ENCODE measurements at regions not wholly inside any gene's neighbourhood (a gene's known extent, or its start where the extent isn't known, plus 50 kb on each side); places are given as distances from the start of the nearest gene placed in this dataset.

GRCh38 chr5:125584140-125584520 is 837.7 kb upstream of the ZNF608 start:
- no peak for DNase-seq

- DNase-seq: no peak
Observed at GRCh38 chr5:125587631-125588030, 835.6 kb upstream of the GRAMD2B start.

DNA sequence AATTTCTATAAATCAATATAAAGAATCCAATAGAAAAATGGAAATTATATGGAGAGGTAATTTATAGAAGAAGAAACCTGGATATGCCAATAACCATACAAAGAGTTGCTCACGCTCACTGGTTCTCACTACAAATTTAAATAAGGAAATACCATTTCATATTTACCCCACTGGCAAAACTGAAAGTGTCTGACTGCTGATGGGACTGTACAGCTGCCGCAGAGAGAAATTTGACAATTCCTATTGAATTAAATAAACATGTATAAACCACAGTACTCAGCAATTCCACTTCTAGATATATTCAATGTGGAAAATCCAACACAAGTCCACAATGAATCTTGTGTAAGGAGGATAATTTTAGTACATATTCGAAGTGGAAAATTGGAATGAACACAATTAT is 830.4 kb upstream of the GRAMD2B start:
- DNase-seq: no peak

DNA sequence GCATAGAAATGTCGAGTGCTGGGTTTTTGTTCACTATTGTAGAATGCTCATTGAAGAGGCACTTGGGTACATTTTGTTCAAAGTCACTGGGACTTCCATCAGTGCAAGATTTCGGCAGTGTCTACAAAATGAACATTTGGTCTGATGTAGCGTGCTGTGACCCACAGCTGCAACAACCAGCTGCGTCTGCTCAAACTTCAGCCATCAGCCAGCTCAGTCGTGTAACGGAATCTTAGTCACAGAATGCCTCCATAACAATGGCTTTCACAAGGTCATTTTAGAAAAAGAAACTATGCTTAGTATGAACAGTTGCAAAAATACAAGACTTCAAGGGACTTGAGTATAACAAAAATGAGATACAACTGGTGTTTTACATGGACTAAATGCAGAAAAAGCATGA is 828.1 kb upstream of the GRAMD2B start:
- DNase-seq: no peak

DNA sequence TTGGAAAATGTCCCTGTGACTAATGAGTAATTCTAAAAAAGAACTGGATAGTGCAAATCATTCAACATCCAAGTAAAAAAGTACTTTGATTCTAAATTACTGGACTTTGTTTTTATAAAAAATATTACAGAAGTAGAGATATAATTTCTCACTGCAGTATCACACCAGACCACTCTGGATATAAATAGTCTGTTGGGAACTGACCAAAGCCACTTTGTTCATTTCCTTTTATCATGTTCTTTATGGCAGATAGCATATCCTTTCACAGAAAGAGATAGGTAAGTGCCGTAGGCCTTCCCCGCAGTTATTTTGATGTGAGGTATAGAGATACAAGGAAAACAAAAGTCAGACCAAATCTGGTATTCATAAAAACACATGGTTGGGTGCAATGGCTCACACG is 827.4 kb upstream of the GRAMD2B start:
- DNase-seq: no peak

DNA sequence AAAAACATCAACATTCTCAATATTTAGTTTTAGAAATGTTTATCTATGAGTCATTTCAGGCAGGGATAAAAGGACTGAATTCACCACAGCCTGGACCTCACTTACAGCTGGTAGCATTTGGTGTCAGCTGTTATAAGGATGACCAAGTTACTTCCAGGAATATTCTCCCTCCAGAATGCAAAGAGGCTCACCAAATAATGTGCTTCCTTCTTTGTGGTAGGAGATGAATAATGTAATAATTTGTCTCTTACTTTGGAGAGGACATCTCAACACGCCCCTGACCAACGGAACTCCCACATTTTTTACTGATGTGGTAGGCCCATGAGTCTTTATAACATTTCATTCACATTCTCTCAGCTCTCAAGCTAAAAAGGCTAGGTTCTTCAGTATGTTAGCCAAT is 825.9 kb upstream of the GRAMD2B start:
- peak; percentile 33 for DNase-seq

GRCh38 chr5:125600559-125600958 is 822.6 kb upstream of the GRAMD2B start:
- no peak for DNase-seq

DNA sequence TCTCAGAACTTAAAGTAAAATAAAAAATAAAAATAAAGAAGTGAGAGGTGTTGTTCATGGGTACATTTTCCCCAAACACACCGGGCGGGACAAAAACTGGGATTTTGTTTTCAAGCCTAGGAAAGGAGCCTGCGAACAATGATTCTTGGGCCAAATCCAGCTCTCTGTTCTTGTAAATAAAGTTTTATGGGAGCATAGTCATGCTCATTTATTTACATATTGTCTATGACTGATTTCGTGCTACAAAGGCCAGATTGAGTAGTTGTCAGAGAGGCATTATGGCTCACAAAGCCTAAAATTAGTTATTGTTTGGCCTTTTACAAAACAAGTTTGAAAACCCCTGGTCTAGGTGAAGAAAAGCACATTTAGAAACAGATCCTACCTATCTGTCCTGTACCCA is 821.0 kb upstream of the GRAMD2B start:
- no peak for DNase-seq

GRCh38 chr5:125603321-125603720 is 819.9 kb upstream of the GRAMD2B start:
- DNase-seq: no peak

GRCh38 chr5:125604104-125604503 is 819.1 kb upstream of the GRAMD2B start:
- DNase-seq: no peak

GRCh38 chr5:125607018-125607417 is 816.2 kb upstream of the GRAMD2B start:
- DNase-seq: no peak

- peak; percentile 11 for DNase-seq
Observed at GRCh38 chr5:125609011-125609410, 814.2 kb upstream of the GRAMD2B start.

- DNase-seq: no peak
Observed at GRCh38 chr5:125610892-125611291, 812.3 kb upstream of the GRAMD2B start.

DNA sequence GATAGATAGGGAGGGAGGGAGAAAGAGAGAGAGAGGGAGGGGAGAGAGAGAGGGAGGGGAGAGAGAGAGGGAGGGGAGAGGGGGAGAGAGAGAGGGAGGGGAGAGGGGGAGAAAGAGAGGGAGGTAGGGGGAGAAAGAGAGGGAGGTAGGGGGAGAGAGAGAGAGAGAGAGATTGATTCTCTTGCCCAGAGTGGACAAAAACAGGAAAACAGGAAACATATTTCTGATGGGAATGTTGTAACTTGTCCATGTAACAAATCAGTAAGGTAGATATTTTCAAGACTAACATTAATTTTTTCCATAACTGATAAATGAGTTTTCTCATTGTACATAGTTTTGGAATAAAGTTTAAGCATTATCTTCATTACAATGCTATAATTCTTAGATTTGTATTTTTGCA is 811.7 kb upstream of the GRAMD2B start:
- no peak for DNase-seq

DNA sequence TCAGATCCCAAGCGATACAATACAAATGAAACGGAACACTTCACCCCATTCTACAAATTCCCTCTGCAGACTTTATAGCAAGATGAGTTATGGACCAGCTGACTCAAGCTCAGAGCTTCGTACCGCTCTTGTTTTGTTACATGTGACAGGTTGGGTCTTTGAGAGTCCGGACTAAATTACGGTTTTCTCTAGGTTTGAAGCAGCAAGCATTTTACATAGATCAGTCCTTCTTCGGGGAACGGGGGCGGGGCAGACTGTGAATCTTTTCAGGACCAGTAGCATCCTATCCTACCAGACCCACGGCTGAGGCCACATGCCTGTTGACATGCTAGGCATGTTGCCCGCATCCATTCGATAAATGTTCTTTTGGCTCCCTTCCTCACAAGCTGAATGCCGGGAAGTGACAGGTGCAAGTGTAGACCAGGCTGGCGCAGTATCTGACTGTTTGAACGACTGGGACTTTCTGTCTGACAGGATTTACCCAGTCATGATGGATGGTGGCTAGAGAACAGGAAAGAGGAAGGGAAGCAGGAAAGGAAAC is 811.0 kb upstream of the GRAMD2B start:
- DNase-seq: peak; percentile 68

GRCh38 chr5:125612776-125613175 is 810.4 kb upstream of the GRAMD2B start:
- no peak for DNase-seq

- DNase-seq: no peak
Observed at GRCh38 chr5:125630237-125630636, 793.0 kb upstream of the GRAMD2B start.

GRCh38 chr5:125633523-125633922 is 789.7 kb upstream of the GRAMD2B start:
- DNase-seq: no peak

GRCh38 chr5:125634216-125634835 is 788.9 kb upstream of the GRAMD2B start:
- DNase-seq: peak; percentile 45

- no peak for DNase-seq
Observed at GRCh38 chr5:125639858-125640257, 783.4 kb upstream of the GRAMD2B start.

DNA sequence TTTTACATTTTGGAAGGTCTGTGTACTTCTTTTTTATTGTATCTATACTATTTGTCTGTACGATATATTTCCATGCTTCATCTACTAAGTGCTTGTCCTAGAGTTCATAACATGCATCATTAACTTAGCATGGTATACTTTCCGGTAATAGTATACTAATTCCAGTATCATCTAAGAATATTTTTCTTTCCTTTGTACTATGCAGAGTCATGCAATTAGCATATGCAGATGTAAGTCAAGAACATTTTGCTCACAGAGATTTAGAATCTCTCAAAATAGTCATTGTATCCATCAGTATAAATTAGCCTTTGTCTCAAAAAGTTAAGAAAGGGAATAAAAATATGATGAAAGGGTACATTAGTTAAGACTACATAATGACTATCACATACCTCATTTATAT is 770.4 kb upstream of the GRAMD2B start:
- no peak for DNase-seq

DNA sequence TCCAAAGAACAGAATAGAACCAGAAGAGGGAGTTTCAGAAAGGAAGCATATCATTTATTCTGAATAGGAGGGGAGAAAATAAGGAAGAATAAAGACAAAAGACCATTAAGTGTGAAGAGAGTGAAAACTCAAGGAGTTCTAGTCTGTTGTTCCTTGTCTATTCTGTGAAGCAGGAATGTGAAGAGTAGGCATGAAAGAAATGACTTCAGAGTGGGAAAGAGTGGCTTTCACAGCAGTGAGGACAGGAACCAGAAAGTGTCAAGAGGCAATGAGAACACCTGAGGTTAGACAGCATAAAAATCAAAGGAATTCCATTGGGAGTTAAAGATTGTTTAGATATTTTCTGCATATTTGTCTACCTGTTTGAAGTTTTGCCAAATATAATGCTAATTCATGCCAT is 768.8 kb upstream of the GRAMD2B start:
- DNase-seq: peak; percentile 53

DNA sequence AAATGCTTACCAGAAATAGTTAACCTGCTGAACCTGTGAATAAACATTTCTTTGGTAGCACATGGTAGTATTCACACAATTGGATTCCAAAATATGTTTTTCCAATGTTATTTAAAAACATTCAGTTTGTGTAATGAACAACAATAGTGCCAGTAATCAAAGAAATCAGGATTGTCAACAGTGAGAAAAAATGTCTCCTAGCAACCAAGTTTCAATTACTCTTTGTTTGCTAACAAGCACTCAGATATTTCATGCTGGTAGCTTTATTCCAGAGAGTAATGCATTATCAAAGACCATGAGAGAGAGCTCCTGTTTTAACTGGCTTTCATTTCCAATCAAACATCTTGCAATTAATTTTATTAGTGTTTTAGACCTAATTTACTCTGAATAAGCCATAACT is 768.1 kb upstream of the GRAMD2B start:
- peak; percentile 83 for DNase-seq

GRCh38 chr5:125657936-125658335 is 765.3 kb upstream of the GRAMD2B start:
- no peak for DNase-seq

DNA sequence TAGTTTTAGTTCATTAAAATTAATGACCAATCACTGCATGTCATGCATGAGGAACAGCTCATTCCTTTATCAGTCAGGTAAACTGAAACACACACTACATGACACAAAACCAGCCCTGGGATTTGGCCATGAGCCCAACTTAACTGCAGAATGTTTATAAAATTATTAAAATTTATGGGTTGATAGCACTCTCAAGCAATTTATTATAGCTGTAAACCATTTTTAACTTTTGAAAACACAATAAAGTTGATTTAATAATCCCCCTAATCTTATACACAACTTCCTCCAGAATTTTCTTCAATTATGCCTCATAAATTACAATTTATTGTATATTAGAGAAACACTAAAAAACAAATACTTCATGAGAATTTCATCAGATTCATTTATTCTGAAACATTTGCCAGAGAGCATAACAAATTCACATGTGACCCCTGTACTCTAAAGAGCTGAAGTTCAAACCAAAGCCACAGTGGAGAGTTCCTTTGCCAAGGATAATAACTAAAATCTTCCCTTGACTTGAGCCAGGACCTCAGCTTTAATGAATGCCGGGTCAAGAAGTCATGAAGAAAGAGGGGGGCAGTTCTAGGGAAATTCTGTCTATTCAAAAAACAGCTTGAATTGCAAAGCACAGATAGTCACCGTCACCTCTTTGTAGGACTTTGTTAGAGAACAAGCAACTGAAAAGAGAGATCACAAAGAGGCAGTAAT is 763.7 kb upstream of the GRAMD2B start:
- DNase-seq: no peak

All from DMS53 (cell line).